Tibial nerve (tissue), 4 donors: ENCODE measurements at regions not wholly inside any gene's neighbourhood (a gene's known extent, or its start where the extent isn't known, plus 50 kb on each side); places are given as distances from the start of the nearest gene placed in this dataset.
"Not testable (repeated sequence)": the region's sequence is repeated elsewhere in the genome, so short reads cannot be mapped to it uniquely, and the experiment has no call there.

Experiments
- DNase-seq, 2 donors: peaks; one replicate each; pipeline ENCODE4 v3.0.0-alpha.2; 2019; ENCODE audit warnings: low spot score in 2 of 2
- H3K27ac ChIP-seq, 4 donors: fragments of 200-600 bp; sonication (generic) in 3 of 4; one replicate each; pipeline ENCODE4 v1.5.1; 2017 to 2019; ENCODE audit warnings: mild to moderate bottlenecking in 1 of 4
- H3K27me3 ChIP-seq, 2 donors: fragments of 200-600 bp; sonication (generic) in 1 of 2; one replicate each; pipeline versions ENCODE4 v1.5.1 to v1.6.0; 2017 to 2019
- H3K36me3 ChIP-seq, 3 donors: fragments of 200-600 bp; sonication (generic); one replicate each; pipeline ENCODE4 v1.5.1; 2018 to 2019
- H3K4me1 ChIP-seq, 4 donors: fragments of 200-600 bp; sonication (generic) in 3 of 4; one replicate each; pipeline ENCODE4 v1.5.1; 2017 to 2019
- H3K4me3 ChIP-seq, 4 donors: fragments of 200-600 bp; sonication (generic) in 3 of 4; one replicate each; pipeline ENCODE4 v1.5.1; 2017 to 2019; ENCODE audit warnings: mild to moderate bottlenecking in 1 of 4, moderate library complexity in 1 of 4
- H3K9me3 ChIP-seq, 4 donors: fragments of 200-600 bp; sonication (generic) in 3 of 4; one replicate each; pipeline ENCODE4 v1.5.1; 2017 to 2019
- EP300 ChIP-seq, 2 donors: sonication (generic); formaldehyde crosslinking; IDR thresholded peaks; one replicate each; pipeline ENCODE4 v1.6.1; 2017; ENCODE audit warnings: antibody characterized with exemption in 2 of 2, mild to moderate bottlenecking in 1 of 2
- POLR2A ChIP-seq, 2 donors: fragments of 450-650 bp; IDR thresholded peaks; one replicate each; pipeline ENCODE4 v1.6.1; 2017; ENCODE audit warnings: antibody characterized with exemption in 2 of 2, mild to moderate bottlenecking in 2 of 2, moderate library complexity in 2 of 2
- WGBS, 2 donors: methylation state at CpG; one replicate each; pipeline ENCODE4 v1.1.5; 2018; 5-methylcytosine and 5-hydroxymethylcytosine counted together
- TF ChIP-seq, protein P1 (sequence below), 5 experiments: fragments of 200-600 bp in 3 of 5; fragments of 450-650 bp in 2 of 5; sonication (generic) in 3 of 5; IDR thresholded peaks; one replicate each; pipeline ENCODE4 v1.5.1; 2016 to 2019; ENCODE audit warnings: antibody characterized with exemption in 5 of 5, mild to moderate bottlenecking in 3 of 5, moderate library complexity in 2 of 5

GRCh38 chr12:94832105-94832504 is 171.4 kb downstream of the NDUFA12 start:
- no peak for TF ChIP-seq EP300 (IDR thresholded peaks at IDR 0.05)
- TF ChIP-seq, protein P1, sequence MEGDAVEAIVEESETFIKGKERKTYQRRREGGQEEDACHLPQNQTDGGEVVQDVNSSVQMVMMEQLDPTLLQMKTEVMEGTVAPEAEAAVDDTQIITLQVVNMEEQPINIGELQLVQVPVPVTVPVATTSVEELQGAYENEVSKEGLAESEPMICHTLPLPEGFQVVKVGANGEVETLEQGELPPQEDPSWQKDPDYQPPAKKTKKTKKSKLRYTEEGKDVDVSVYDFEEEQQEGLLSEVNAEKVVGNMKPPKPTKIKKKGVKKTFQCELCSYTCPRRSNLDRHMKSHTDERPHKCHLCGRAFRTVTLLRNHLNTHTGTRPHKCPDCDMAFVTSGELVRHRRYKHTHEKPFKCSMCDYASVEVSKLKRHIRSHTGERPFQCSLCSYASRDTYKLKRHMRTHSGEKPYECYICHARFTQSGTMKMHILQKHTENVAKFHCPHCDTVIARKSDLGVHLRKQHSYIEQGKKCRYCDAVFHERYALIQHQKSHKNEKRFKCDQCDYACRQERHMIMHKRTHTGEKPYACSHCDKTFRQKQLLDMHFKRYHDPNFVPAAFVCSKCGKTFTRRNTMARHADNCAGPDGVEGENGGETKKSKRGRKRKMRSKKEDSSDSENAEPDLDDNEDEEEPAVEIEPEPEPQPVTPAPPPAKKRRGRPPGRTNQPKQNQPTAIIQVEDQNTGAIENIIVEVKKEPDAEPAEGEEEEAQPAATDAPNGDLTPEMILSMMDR (IDR thresholded peaks at IDR 0.05): no peak
- 79 to 81% methylated on average over 3 of the region's 3 CpGs for WGBS, 2 donors

DNA sequence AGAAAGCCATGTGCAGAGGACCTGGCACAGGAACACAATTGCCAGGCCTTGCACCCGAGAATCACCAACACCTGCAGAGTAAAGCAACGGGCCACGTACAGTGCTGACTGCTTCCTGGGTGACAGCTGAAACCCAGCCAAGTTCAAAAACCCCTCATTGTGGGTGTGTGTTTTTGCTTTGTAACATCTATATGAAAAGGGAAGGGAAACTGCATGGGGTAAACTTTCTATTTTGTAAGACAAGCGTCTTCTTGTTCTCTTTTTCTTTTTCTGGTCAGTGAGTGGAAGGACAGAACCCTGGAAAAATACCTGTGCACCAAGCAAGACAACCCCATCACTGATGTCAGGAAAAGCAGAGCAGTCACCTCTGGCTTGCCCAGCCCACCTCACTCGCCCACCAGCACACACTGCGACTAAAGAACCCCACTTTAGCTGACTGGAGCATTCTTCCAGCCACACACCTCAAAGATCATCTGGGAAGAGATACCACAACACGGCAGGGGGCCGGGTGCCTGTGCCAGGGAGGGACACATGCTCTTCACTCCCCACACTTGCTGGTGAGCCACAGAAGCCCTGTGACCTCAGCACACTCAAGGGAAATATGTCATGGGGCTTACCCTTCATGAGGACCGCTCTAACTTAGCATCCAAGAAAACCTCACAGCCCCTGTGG is 172.3 kb downstream of the NDUFA12 start:
- WGBS, 2 donors: 62 to 74% methylated on average over 8 to 9 of the region's 9 CpGs
- TF ChIP-seq EP300 (IDR thresholded peaks at IDR 0.05): no peak
- Histone ChIP-seq H3K27ac (peak overlapping the region in 3 of 4 donors; percentile 54 to 80 (median 60)), H3K27me3 (no peaks in the 10 kb centered on the region), H3K4me3 (no peak overlapping the region), H3K4me1 (peaks cover 0 to 40% (median 0%) of the 10 kb centered on the region in 4 donors), H3K36me3 (no peaks in the 10 kb centered on the region), H3K9me3 (no peaks in the 10 kb centered on the region)
- DNase-seq: no peak

More at GRCh38 chr12:94832105-94832504, 171.4 kb downstream of the NDUFA12 start:
- H3K36me3 ChIP-seq: no peaks in the 10 kb centered on the region
- H3K9me3 ChIP-seq: no peaks in the 10 kb centered on the region
- peak overlapping the region in 2 of 4 donors; percentile 60 to 80 for H3K27ac ChIP-seq
- no peak for DNase-seq
- no peaks in the 10 kb centered on the region for H3K27me3 ChIP-seq
- peaks cover 0 to 45% (median 0%) of the 10 kb centered on the region in 4 donors for H3K4me1 ChIP-seq
- no peak overlapping the region for H3K4me3 ChIP-seq

DNA sequence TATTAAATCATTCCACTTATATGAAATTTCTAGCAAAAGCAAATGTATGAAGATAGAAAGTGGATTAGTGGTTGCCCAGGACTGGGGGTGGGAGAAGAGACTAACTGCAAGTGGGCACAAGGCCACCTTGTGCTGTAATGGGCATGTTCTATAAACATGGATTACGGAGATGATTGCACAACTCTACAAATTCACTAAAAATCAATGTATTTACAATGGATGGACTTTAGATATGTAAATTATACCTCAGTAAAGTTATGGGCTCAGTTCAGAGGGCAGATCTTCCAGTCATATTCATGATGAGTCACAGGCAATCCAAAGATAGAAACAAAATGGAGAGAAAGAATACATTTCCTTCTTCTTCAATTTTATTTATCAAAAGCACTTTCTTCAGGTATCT is 173.9 kb downstream of the NDUFA12 start:
- Histone ChIP-seq H3K27ac (no peak overlapping the region), H3K36me3 (no peaks in the 10 kb centered on the region), H3K9me3 (no peaks in the 10 kb centered on the region), H3K4me1 (peaks cover 0 to 40% (median 0%) of the 10 kb centered on the region in 4 donors), H3K27me3 (no peaks in the 10 kb centered on the region), H3K4me3 (no peak overlapping the region)
- no peak for DNase-seq
- no peak for TF ChIP-seq EP300 (IDR thresholded peaks at IDR 0.05)
- TF ChIP-seq, protein P1 (IDR thresholded peaks at IDR 0.05): no peak
- TF ChIP-seq POLR2A (IDR thresholded peaks at IDR 0.05): no peak
- 85% methylated on average over 1 of the region's 1 CpG for WGBS, 2 donors

- no peak overlapping the region for H3K27ac ChIP-seq
- H3K4me1 ChIP-seq: no peaks in the 10 kb centered on the region
- H3K27me3 ChIP-seq: no peaks in the 10 kb centered on the region
- DNase-seq: no peak
- H3K36me3 ChIP-seq: no peaks in the 10 kb centered on the region
- H3K9me3 ChIP-seq: peaks cover 0 to 7% (median 1%) of the 10 kb centered on the region in 4 donors
- WGBS, 2 donors: 55 to 61% methylated on average over 5 of the region's 5 CpGs
- no peak for TF ChIP-seq EP300 (IDR thresholded peaks at IDR 0.05)
- no peak for TF ChIP-seq POLR2A (IDR thresholded peaks at IDR 0.05)
- TF ChIP-seq, protein P1 (IDR thresholded peaks at IDR 0.05): no peak
- H3K4me3 ChIP-seq: no peak overlapping the region
These were observed 168.7 kb upstream of the TMCC3 start for GRCh38 chr12:94819011-94819410.

- Histone ChIP-seq H3K27ac (no peak overlapping the region), H3K4me1 (no peaks in the 10 kb centered on the region), H3K4me3 (no peak overlapping the region), H3K36me3 (no peaks in the 10 kb centered on the region), H3K9me3 (peaks cover 0 to 21% (median 10%) of the 10 kb centered on the region in 4 donors), H3K27me3 (no peaks in the 10 kb centered on the region)
- TF ChIP-seq, protein P1 (IDR thresholded peaks at IDR 0.05): no peak
- no peak for TF ChIP-seq EP300 (IDR thresholded peaks at IDR 0.05)
- TF ChIP-seq POLR2A (IDR thresholded peaks at IDR 0.05): no peak
- DNase-seq: no peak
- WGBS, 2 donors: 76 to 89% methylated on average over 1 of the region's 1 CpG
These were observed 167.3 kb upstream of the TMCC3 start for GRCh38 chr12:94817695-94818075.

DNA sequence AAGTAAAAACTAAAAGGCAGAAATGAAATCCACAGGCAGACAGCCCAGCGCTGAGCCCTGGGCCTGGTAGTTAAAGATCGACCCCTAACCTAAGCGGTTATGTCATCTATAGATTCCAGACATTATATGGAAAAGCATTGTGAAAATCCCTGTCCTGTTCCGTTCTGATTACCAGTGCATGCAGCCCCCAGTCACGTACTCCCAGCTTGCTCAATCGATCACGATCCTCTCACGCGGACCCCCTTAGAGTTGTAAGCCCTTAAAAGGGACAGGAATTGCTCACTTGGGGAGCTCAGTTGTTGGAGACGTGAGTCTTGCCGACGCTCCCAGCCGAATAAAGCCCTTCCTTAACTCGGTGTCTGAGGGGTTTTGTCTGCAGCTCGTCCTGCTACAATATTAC is 166.8 kb upstream of the TMCC3 start:
- WGBS, 2 donors: 82 to 83% methylated on average over 15 of the region's 15 CpGs

GRCh38 chr12:94816746-94817145 is 166.4 kb upstream of the TMCC3 start:
- not testable (repeated sequence) for H3K4me1 ChIP-seq, H3K4me3 ChIP-seq, H3K27ac ChIP-seq, H3K27me3 ChIP-seq, H3K36me3 ChIP-seq, DNase-seq
- H3K9me3 ChIP-seq: peaks cover 0 to 30% (median 14%) of the 10 kb centered on the region in 4 donors
- 72 to 76% methylated on average over 5 of the region's 5 CpGs for WGBS, 2 donors

More for the DNA sequence above, 166.8 kb upstream of the TMCC3 start:
- not testable (repeated sequence) for H3K27ac ChIP-seq, H3K4me1 ChIP-seq, DNase-seq, H3K36me3 ChIP-seq, H3K4me3 ChIP-seq, H3K27me3 ChIP-seq
- peaks cover 0 to 25% (median 12%) of the 10 kb centered on the region in 4 donors for H3K9me3 ChIP-seq
